ENCODE measurements at regions not wholly inside any gene's neighbourhood (a gene's known extent, or its start where the extent isn't known, plus 50 kb on each side); places are given as distances from the start of the nearest gene placed in this dataset.

DNA sequence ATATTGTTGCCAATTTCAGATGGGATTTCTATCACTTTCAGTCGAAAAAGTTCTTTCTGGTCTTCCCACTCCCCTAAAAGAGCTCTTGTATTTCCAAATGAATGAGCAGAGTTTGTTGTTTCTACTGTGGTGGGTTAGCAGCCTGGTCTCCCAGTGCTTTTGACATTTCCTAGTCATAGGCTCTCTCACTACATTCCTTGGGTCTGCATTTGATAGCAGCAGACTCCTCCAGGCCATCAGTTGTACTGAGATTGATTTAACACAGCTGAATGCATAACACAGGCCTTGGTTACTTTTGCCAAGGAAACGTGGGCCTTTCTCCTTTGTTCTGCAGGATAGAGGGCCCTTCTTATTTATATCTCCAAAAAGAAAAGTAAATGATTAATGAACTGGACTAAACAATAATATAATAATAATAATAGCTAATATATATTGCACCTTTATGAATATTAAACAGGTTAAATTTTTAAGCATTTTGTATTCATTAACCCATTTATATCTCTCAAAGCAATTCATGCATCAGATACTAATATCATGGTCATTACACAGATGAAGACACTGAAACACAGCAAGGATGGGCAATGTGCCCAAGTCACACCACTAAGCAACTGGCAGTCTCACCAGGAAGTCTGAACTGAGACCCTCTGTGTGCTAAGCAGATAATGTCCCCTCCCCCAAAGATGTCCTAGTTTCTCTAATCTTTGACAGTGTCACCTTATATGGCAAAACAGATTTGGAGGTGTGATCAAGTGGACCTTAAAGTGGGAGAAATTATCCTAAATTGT lies 1579.2 kb downstream of the AACS start:
- Histone ChIP-seq H3K4me1 (ENCODE audit: control insufficient read depth in 2 of 2, insufficient read depth in 2 of 2, low read length in 1 of 2) (no peaks in the 10 kb centered on the region), H3K27ac (ENCODE audit: low read depth in 2 of 2, low read length in 1 of 2) (no peak overlapping the region), H3K36me3 (ENCODE audit: control insufficient read depth in 2 of 2, insufficient read depth in 2 of 2, low read length in 1 of 2) (no peaks in the 10 kb centered on the region), H3K27me3 (ENCODE audit: control insufficient read depth in 1 of 2, insufficient read depth in 2 of 2, low read length in 2 of 2) (no peaks in the 10 kb centered on the region), H3K4me3 (ENCODE audit: low read depth in 1 of 2, low read length in 2 of 2) (no peak overlapping the region), H3K9me3 (ENCODE audit: control insufficient read depth in 2 of 2, insufficient read depth in 1 of 2, low read depth in 1 of 2, low read length in 1 of 2) (no peaks in the 10 kb centered on the region)
- WGBS, 2 donors = 45 to 47% methylated on average over 2 of the region's 2 CpGs

DNA sequence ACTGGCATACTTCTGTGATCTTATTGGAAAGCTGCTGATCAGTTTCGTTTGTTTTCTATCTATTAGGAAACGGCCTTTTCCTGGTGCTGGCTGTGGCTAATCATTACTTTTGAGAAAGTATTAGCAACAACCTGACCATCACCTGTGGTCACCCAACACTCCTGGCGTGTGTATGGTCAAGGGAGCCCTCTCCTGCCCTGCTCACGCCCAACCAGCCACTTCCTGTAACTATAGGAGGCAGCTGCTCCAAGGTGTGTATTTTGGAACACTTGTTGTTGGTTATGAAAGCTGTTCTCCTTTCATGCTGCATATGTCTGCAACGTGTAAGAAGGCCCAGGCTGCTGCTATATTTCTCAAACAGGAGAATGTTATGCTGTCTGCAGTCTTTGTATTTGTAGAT lies 1582.8 kb downstream of the AACS start:
- Histone ChIP-seq H3K27ac (ENCODE audit: low read depth in 2 of 2, low read length in 1 of 2) (no peak overlapping the region), H3K4me3 (ENCODE audit: low read depth in 1 of 2, low read length in 2 of 2) (no peak overlapping the region), H3K36me3 (ENCODE audit: control insufficient read depth in 2 of 2, insufficient read depth in 2 of 2, low read length in 1 of 2) (no peaks in the 10 kb centered on the region), H3K9me3 (ENCODE audit: control insufficient read depth in 2 of 2, insufficient read depth in 1 of 2, low read depth in 1 of 2, low read length in 1 of 2) (no peaks in the 10 kb centered on the region), H3K4me1 (ENCODE audit: control insufficient read depth in 2 of 2, insufficient read depth in 2 of 2, low read length in 1 of 2) (no peaks in the 10 kb centered on the region), H3K27me3 (ENCODE audit: control insufficient read depth in 1 of 2, insufficient read depth in 2 of 2, low read length in 2 of 2) (no peaks in the 10 kb centered on the region)
- 55 to 58% methylated on average over 5 of the region's 5 CpGs for WGBS, 2 donors

DNA sequence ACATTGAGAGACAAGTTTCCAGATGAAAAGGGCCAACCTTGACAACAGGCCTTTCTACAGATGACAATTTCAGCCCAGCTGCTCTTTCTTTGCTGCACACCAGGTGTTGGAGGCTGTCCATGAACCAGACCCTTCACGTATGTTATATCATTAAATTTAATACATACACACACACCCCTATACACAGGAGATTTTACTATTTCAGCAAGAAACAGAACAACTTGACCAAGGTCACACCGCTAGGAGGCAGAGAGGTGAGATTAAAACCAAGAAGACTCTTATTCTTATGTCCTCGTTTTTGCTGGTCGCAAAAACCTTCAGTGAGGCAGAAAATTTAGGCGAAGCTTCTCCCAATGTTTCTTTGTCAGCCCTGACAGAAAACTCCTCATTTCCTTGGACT lies 1585.9 kb downstream of the AACS start:
- H3K9me3 ChIP-seq (ENCODE audit: control insufficient read depth in 2 of 2, insufficient read depth in 1 of 2, low read depth in 1 of 2, low read length in 1 of 2) = no peaks in the 10 kb centered on the region
- H3K27ac ChIP-seq (ENCODE audit: low read depth in 2 of 2, low read length in 1 of 2) = no peak overlapping the region
- H3K27me3 ChIP-seq (ENCODE audit: control insufficient read depth in 1 of 2, insufficient read depth in 2 of 2, low read length in 2 of 2) = no peaks in the 10 kb centered on the region
- H3K36me3 ChIP-seq (ENCODE audit: control insufficient read depth in 2 of 2, insufficient read depth in 2 of 2, low read length in 1 of 2) = no peaks in the 10 kb centered on the region
- 82 to 86% methylated on average over 5 of the region's 5 CpGs for WGBS, 2 donors
- no peak overlapping the region for H3K4me3 ChIP-seq (ENCODE audit: low read depth in 1 of 2, low read length in 2 of 2)
- no peaks in the 10 kb centered on the region for H3K4me1 ChIP-seq (ENCODE audit: control insufficient read depth in 2 of 2, insufficient read depth in 2 of 2, low read length in 1 of 2)

DNA sequence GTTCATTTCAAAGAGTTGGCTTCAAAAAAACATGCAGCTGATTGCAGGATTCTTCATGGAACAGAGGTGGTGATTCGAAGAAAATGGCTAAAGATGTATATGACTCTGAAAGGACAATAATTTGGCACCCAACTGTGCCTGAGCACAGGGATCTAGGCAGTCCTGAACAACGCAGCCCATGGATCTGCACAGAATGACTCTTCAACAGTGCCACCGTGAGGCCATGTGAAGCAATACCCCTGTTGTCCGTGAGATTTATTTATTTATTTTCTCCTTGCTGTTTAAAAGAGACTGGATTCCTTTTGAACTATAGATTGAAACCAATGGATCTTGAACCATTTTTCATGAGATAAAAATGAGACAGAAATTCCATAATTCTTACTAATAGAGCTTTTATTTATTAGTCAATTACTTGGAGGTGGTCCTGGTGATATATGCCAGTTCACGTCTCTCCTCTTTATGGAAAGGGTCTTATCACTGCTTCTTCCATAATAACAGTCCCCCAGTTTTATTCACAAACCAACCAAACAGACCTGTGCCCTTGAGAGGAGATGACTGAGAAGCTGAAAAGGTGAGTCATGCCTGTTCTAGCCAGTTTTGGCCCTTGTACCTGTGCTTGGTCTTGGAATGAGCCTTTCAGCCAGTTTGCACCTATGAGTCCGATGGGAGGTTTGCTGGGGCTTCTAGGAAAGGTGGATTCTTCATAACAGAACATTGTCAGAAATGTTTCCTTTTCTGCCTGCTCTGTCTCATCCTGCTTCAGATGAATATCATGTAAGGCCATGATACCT lies 1598.3 kb downstream of the AACS start:
- Histone ChIP-seq H3K27ac (ENCODE audit: low read depth in 2 of 2, low read length in 1 of 2) (no peak overlapping the region), H3K4me3 (ENCODE audit: low read depth in 1 of 2, low read length in 2 of 2) (no peak overlapping the region), H3K36me3 (ENCODE audit: control insufficient read depth in 2 of 2, insufficient read depth in 2 of 2, low read length in 1 of 2) (no peaks in the 10 kb centered on the region), H3K9me3 (ENCODE audit: control insufficient read depth in 2 of 2, insufficient read depth in 1 of 2, low read depth in 1 of 2, low read length in 1 of 2) (peaks cover 2 to 4% of the 10 kb centered on the region in 2 donors), H3K4me1 (ENCODE audit: control insufficient read depth in 2 of 2, insufficient read depth in 2 of 2, low read length in 1 of 2) (no peaks in the 10 kb centered on the region), H3K27me3 (ENCODE audit: control insufficient read depth in 1 of 2, insufficient read depth in 2 of 2, low read length in 2 of 2) (no peaks in the 10 kb centered on the region)
- 45 to 49% methylated on average over 6 of the region's 6 CpGs for WGBS, 2 donors

DNA sequence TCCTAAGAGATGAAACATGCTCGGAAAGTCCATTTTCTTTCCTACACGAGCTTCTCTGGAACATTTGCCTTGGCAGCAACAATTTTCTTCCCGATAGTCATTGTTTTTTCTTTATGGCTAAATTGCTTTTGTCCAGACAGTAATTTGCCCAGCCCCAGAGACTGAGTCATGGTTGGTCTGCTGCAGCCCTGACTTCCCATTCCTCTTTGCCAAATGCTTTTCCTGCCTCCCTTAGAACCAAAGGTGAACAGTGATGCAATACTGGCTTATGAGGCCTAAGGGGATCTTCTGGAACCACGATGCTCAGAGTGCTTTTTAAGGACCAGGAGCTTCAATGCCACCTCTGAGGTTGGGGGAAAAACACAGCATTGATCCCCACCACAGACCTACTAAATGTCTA lies 1599.6 kb upstream of the TMEM132C start:
- WGBS, 2 donors = 58 to 64% methylated on average over 4 of the region's 4 CpGs

DNA sequence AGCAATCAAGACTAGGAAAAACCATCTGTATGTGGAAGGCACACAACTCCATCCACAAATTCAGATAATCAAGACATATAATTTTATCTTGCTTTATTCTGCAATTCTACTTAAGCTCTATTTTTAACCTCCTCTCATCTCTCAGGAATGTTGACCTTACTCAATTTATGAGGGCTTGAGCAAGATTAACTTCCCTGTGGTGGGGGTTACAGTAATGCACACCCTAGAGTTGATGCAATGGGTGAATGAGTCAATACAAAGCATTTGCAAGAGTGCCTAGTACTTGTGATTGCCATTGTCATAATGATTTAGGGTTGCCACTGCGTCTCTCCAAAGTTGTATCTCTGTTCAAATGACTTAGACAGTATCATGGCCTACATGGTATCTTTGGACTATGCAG lies 1598.4 kb upstream of the TMEM132C start:
- H3K36me3 ChIP-seq (ENCODE audit: control insufficient read depth in 2 of 2, insufficient read depth in 2 of 2, low read length in 1 of 2) = no peaks in the 10 kb centered on the region
- no peaks in the 10 kb centered on the region for H3K27me3 ChIP-seq (ENCODE audit: control insufficient read depth in 1 of 2, insufficient read depth in 2 of 2, low read length in 2 of 2)
- WGBS, 2 donors = 92% methylated on average over 1 of the region's 1 CpG
- H3K4me3 ChIP-seq (ENCODE audit: low read depth in 1 of 2, low read length in 2 of 2) = no peak overlapping the region
- H3K9me3 ChIP-seq (ENCODE audit: control insufficient read depth in 2 of 2, insufficient read depth in 1 of 2, low read depth in 1 of 2, low read length in 1 of 2) = no peaks in the 10 kb centered on the region
- no peak overlapping the region for H3K27ac ChIP-seq (ENCODE audit: low read depth in 2 of 2, low read length in 1 of 2)
- H3K4me1 ChIP-seq (ENCODE audit: control insufficient read depth in 2 of 2, insufficient read depth in 2 of 2, low read length in 1 of 2) = no peaks in the 10 kb centered on the region

More for the DNA sequence above, 1599.6 kb upstream of the TMEM132C start:
- no peaks in the 10 kb centered on the region for H3K36me3 ChIP-seq (ENCODE audit: control insufficient read depth in 2 of 2, insufficient read depth in 2 of 2, low read length in 1 of 2)
- no peak overlapping the region for H3K4me3 ChIP-seq (ENCODE audit: low read depth in 1 of 2, low read length in 2 of 2)
- H3K27ac ChIP-seq (ENCODE audit: low read depth in 2 of 2, low read length in 1 of 2) = no peak overlapping the region
- no peaks in the 10 kb centered on the region for H3K27me3 ChIP-seq (ENCODE audit: control insufficient read depth in 1 of 2, insufficient read depth in 2 of 2, low read length in 2 of 2)
- H3K9me3 ChIP-seq (ENCODE audit: control insufficient read depth in 2 of 2, insufficient read depth in 1 of 2, low read depth in 1 of 2, low read length in 1 of 2) = peaks cover 2 to 3% of the 10 kb centered on the region in 2 donors
- H3K4me1 ChIP-seq (ENCODE audit: control insufficient read depth in 2 of 2, insufficient read depth in 2 of 2, low read length in 1 of 2) = no peaks in the 10 kb centered on the region

DNA sequence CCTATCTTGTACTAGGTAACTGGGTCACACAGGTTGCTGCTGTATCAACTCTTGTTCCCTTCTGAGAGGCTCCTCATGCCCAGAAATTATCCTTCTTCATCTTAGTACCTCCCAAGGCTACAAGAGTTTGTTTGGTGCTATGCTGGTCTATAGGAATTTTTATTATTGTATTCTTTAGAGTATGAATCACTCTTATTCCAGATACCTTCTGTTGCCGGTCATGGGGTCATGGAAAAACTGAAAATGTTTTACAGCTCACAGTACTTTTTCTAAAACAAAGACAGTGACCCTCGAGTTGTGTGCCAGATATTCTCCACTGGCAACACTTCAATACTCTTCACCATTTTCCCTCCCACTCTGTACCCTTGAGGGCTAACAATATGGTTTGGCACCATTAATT lies 1598.0 kb upstream of the TMEM132C start:
- Histone ChIP-seq H3K4me3 (ENCODE audit: low read depth in 1 of 2, low read length in 2 of 2) (no peak overlapping the region), H3K27ac (ENCODE audit: low read depth in 2 of 2, low read length in 1 of 2) (no peak overlapping the region), H3K4me1 (ENCODE audit: control insufficient read depth in 2 of 2, insufficient read depth in 2 of 2, low read length in 1 of 2) (no peaks in the 10 kb centered on the region), H3K27me3 (ENCODE audit: control insufficient read depth in 1 of 2, insufficient read depth in 2 of 2, low read length in 2 of 2) (no peaks in the 10 kb centered on the region), H3K9me3 (ENCODE audit: control insufficient read depth in 2 of 2, insufficient read depth in 1 of 2, low read depth in 1 of 2, low read length in 1 of 2) (no peaks in the 10 kb centered on the region), H3K36me3 (ENCODE audit: control insufficient read depth in 2 of 2, insufficient read depth in 2 of 2, low read length in 1 of 2) (no peaks in the 10 kb centered on the region)
- whole genome bisulfite sequencing, 2 donors = 59 to 61% methylated on average over 2 of the region's 2 CpGs

DNA sequence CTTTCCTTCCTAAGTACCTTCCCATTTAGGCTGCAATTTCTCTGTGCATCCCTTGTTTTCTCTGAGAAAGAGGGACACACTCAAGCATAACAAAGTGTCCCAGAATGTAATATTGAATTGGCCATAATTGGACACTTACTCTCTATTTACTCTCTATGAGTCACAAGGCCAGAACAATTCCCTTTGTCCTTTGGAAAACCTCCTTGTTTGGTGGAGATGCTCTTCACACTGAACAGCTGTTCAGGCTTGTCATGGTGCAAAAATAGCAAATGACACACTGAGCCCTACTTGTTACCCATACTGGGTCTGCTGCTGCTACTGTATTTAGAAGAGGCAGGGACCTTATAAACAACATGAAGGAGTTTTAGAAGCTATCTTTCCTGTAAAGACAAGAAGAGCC lies 1590.5 kb upstream of the TMEM132C start:
- Histone ChIP-seq H3K27me3 (ENCODE audit: control insufficient read depth in 1 of 2, insufficient read depth in 2 of 2, low read length in 2 of 2) (no peaks in the 10 kb centered on the region), H3K9me3 (ENCODE audit: control insufficient read depth in 2 of 2, insufficient read depth in 1 of 2, low read depth in 1 of 2, low read length in 1 of 2) (no peaks in the 10 kb centered on the region), H3K4me3 (ENCODE audit: low read depth in 1 of 2, low read length in 2 of 2) (no peak overlapping the region), H3K36me3 (ENCODE audit: control insufficient read depth in 2 of 2, insufficient read depth in 2 of 2, low read length in 1 of 2) (no peaks in the 10 kb centered on the region), H3K4me1 (ENCODE audit: control insufficient read depth in 2 of 2, insufficient read depth in 2 of 2, low read length in 1 of 2) (no peaks in the 10 kb centered on the region), H3K27ac (ENCODE audit: low read depth in 2 of 2, low read length in 1 of 2) (no peak overlapping the region)

DNA sequence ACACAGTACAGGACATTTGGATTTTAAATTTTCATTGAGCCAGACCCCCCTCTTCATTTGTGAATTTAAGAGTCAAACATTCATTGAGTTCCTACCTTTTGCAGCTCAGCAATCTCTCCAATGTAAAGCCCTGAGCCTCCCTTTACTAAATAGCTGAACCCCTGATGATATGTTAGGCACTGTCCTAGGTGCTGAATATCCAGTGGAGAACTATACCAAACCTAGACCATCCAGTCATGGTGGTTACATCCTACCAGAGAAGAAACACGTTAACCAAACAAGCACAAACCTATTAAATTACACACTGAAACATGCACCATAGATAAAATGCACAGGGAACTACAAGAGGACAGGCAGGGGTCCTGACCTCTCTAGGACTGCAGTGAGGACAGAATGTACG lies 1585.3 kb upstream of the TMEM132C start:
- H3K27me3 ChIP-seq (ENCODE audit: control insufficient read depth in 1 of 2, insufficient read depth in 2 of 2, low read length in 2 of 2) = no peaks in the 10 kb centered on the region
- WGBS, 2 donors = 49 to 57% methylated on average over 2 of the region's 2 CpGs
- H3K4me3 ChIP-seq (ENCODE audit: low read depth in 1 of 2, low read length in 2 of 2) = no peak overlapping the region
- peaks cover 0 to 2% of the 10 kb centered on the region in 2 donors for H3K9me3 ChIP-seq (ENCODE audit: control insufficient read depth in 2 of 2, insufficient read depth in 1 of 2, low read depth in 1 of 2, low read length in 1 of 2)
- no peak overlapping the region for H3K27ac ChIP-seq (ENCODE audit: low read depth in 2 of 2, low read length in 1 of 2)
- no peaks in the 10 kb centered on the region for H3K36me3 ChIP-seq (ENCODE audit: control insufficient read depth in 2 of 2, insufficient read depth in 2 of 2, low read length in 1 of 2)
- H3K4me1 ChIP-seq (ENCODE audit: control insufficient read depth in 2 of 2, insufficient read depth in 2 of 2, low read length in 1 of 2) = no peaks in the 10 kb centered on the region

DNA sequence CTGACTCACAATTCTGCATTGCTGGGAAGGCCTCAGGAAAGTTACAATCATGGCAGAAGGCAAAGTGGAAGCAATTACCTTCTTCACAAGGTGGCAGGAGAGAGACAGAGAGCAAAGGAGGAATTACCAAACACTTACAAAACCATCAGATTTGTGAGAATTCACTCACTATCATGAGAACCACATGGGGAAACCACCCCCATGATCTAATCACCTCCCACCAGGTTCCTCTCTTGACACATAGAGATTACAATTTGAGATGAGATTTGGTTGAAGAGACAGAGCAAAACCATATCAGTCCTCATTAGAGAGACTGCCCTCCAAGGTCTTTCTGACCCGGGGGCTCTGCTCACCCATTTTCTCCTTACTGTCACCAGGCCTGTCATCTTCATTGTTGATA lies 1582.3 kb upstream of the TMEM132C start:
- H3K4me1 ChIP-seq (ENCODE audit: control insufficient read depth in 2 of 2, insufficient read depth in 2 of 2, low read length in 1 of 2) = no peaks in the 10 kb centered on the region
- no peaks in the 10 kb centered on the region for H3K36me3 ChIP-seq (ENCODE audit: control insufficient read depth in 2 of 2, insufficient read depth in 2 of 2, low read length in 1 of 2)
- H3K27me3 ChIP-seq (ENCODE audit: control insufficient read depth in 1 of 2, insufficient read depth in 2 of 2, low read length in 2 of 2) = no peaks in the 10 kb centered on the region
- H3K27ac ChIP-seq (ENCODE audit: low read depth in 2 of 2, low read length in 1 of 2) = no peak overlapping the region
- H3K4me3 ChIP-seq (ENCODE audit: low read depth in 1 of 2, low read length in 2 of 2) = no peak overlapping the region
- 87 to 91% methylated on average over 1 of the region's 1 CpG for WGBS, 2 donors
- peaks cover 2 to 4% of the 10 kb centered on the region in 2 donors for H3K9me3 ChIP-seq (ENCODE audit: control insufficient read depth in 2 of 2, insufficient read depth in 1 of 2, low read depth in 1 of 2, low read length in 1 of 2)
